Activated naive CD8-positive, alpha-beta T cell (primary cell): ENCODE measurements at regions not wholly inside any gene's neighbourhood (a gene's known extent, or its start where the extent isn't known, plus 50 kb on each side); places are given as distances from the start of the nearest gene placed in this dataset.

Experiments
- H3K27ac Mint-ChIP-seq: one replicate; pipeline ENCODE4 v1.8.0; 2021; ENCODE audit warnings: mixed read lengths
- H3K27me3 Mint-ChIP-seq: one replicate; pipeline ENCODE4 v1.8.0; 2021; ENCODE audit warnings: mixed read lengths
- H3K36me3 Mint-ChIP-seq: one replicate; pipeline ENCODE4 v1.8.0; 2021; ENCODE audit warnings: mixed read lengths
- H3K4me1 Mint-ChIP-seq: one replicate; pipeline ENCODE4 v1.8.0; 2021; ENCODE audit warnings: low read depth, mixed read lengths
- H3K4me3 Mint-ChIP-seq: one replicate; pipeline ENCODE4 v1.8.0; 2021; ENCODE audit warnings: mild to moderate bottlenecking, mixed read lengths
- H3K9me3 Mint-ChIP-seq: one replicate; pipeline ENCODE4 v1.8.0; 2021; ENCODE audit warnings: low read depth, mixed read lengths

DNA sequence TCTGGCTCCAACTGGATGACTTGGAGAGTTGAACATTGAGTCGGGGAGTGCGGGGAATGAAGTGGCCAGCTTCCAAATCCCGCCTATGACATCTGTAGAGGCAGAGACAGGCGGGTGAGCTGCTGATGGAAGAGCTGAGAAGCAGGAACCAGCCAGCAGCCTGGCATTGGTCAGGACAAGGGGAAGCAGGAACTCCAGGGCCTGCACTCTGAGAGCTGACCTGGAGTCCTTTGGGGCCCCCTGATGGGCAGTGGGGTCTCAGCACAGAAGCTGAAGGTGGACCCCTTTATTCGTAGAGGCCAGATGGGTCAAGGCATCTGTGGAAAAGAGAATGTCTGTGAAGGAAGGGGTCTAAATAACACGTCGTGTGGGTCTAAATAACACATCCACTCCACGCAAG, 57.0 kb downstream of the SEC61G start:
- Mint-ChIP-seq H3K9me3 (peaks cover 5% of the 10 kb centered on the region), H3K36me3 (no peaks in the 10 kb centered on the region), H3K4me3 (no peak overlapping the region), H3K4me1 (no peaks in the 10 kb centered on the region), H3K27ac (no peak overlapping the region), H3K27me3 (peaks cover 2% of the 10 kb centered on the region)

DNA sequence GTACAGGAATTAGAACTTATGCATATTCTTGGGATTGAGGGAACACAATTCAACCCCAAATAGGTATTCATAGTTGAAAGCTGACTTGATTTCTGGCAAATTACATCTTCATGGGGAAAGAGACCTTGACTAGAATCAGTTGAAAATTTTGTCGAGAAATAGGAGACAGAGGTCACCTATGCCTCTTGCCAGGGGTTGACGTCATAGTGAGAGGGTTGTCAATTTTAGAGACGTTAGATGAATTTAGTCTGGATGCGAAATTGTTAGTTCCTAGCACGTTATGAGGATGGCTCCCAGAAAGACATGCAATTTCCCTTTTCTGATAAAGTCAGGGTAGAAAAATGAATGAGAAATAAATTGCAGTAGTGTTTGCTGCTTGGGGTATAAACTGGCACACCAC, 59.3 kb downstream of the SEC61G start:
- H3K9me3 Mint-ChIP-seq = no peaks in the 10 kb centered on the region
- no peaks in the 10 kb centered on the region for H3K27me3 Mint-ChIP-seq
- no peaks in the 10 kb centered on the region for H3K4me1 Mint-ChIP-seq
- H3K4me3 Mint-ChIP-seq = no peak overlapping the region
- no peak overlapping the region for H3K27ac Mint-ChIP-seq
- no peaks in the 10 kb centered on the region for H3K36me3 Mint-ChIP-seq

DNA sequence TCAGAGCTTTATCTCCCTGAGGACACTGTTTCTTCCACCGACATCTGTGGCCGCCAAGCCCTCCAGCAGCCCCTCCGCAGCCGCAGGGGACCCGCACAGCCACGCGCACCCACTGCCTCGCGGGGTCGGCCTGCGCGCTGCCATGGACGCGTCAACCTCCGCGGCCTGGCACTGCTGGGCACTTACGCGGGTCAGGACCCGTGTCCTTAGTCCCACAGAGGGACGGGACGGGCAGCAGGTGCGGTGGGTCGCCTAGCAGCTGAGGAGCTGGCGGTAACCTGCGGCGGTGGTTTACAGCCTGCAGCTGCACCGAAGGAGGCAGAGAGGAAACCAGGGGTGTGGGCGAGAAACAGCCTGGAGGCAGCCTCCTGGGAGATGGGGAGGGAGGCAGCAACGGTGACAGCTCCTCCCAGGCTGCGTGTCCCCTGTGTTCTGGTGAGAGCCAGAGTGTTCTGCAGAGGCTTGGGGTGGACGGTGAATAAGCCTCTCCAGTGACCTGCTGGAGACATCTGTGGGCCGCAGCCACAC, 61.3 kb downstream of the SEC61G start:
- Mint-ChIP-seq H3K27ac (no peak overlapping the region), H3K4me1 (no peaks in the 10 kb centered on the region), H3K9me3 (no peaks in the 10 kb centered on the region), H3K4me3 (no peak overlapping the region), H3K27me3 (no peaks in the 10 kb centered on the region), H3K36me3 (no peaks in the 10 kb centered on the region)

DNA sequence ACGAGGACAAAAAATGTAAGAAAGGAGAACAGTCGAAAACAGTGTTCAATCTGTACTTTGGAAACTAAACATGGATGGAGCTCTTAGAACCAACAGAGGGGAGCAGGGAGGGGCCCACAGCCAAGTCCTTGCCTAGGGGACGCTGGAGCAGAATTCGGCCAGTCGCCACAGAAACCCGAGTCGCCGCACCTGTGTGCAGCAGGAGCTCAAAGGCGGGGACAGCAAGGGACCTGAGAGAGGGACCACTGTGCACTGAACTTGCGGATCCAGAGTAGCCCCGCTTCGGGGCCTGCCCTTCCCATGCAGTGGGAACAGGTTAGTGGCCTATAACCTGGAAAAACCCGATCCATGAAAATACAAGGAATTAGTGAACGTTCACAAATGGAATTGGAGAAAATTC, 68.1 kb downstream of the SEC61G start:
- Mint-ChIP-seq H3K4me3 (no peak overlapping the region), H3K27ac (no peak overlapping the region), H3K36me3 (no peaks in the 10 kb centered on the region), H3K4me1 (no peaks in the 10 kb centered on the region), H3K27me3 (no peaks in the 10 kb centered on the region), H3K9me3 (no peaks in the 10 kb centered on the region)

DNA sequence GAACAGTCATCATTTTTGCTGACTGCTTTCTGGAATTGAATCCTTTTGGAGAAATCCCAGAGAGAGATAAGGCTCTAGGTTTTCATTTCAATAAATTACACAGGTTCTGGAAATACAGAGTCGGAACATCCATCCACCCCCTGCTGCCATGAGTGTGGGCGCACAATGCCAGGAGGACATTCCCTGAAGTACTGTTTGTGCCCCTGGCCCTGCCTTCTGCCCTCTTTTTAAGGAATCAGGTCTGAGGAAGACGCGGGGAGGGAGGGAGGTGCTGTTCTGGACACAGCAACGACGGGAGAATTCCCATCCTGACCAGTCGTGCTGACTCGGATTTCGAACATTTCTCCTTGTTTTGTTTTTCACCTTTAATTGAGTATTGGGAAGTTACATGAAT, 69.0 kb downstream of the SEC61G start:
- Mint-ChIP-seq H3K36me3 (no peaks in the 10 kb centered on the region), H3K9me3 (no peaks in the 10 kb centered on the region), H3K4me1 (no peaks in the 10 kb centered on the region), H3K4me3 (no peak overlapping the region), H3K27me3 (no peaks in the 10 kb centered on the region), H3K27ac (no peak overlapping the region)

DNA sequence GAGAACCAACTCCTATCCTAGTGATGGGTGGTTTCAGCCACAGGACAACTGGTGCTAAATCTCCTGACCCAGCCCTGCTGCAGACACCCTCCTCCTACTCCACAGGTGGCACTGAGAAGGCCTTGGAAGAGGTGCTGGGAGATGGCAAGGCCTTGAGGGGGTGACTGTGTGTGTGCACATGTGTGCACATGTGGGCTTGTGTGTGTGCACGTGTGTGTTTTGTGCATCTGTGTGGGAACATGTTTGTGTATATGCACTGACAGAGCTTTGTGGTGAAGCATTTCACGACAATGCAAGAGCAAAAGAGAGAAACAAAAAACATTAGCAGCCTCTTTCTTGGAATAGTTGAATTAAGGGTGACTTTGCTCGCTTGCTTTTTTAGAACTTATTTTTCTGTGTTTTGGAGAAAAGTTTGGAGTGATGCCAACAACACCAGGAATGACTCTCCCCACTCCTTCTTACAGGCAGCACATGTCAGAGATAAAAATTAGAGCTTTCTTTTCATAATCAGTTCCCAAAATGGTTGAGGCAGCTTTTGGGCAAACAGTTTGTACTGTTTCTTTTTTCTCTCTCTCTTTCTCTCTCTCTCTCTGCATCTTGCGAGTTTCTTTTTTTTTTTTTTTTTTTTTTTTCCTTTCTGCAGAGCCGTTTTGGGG, 69.5 kb downstream of the SEC61G start:
- no peak overlapping the region for H3K4me3 Mint-ChIP-seq
- no peaks in the 10 kb centered on the region for H3K27me3 Mint-ChIP-seq
- peaks cover 4% of the 10 kb centered on the region for H3K9me3 Mint-ChIP-seq
- H3K4me1 Mint-ChIP-seq = no peaks in the 10 kb centered on the region
- no peaks in the 10 kb centered on the region for H3K36me3 Mint-ChIP-seq
- no peak overlapping the region for H3K27ac Mint-ChIP-seq

DNA sequence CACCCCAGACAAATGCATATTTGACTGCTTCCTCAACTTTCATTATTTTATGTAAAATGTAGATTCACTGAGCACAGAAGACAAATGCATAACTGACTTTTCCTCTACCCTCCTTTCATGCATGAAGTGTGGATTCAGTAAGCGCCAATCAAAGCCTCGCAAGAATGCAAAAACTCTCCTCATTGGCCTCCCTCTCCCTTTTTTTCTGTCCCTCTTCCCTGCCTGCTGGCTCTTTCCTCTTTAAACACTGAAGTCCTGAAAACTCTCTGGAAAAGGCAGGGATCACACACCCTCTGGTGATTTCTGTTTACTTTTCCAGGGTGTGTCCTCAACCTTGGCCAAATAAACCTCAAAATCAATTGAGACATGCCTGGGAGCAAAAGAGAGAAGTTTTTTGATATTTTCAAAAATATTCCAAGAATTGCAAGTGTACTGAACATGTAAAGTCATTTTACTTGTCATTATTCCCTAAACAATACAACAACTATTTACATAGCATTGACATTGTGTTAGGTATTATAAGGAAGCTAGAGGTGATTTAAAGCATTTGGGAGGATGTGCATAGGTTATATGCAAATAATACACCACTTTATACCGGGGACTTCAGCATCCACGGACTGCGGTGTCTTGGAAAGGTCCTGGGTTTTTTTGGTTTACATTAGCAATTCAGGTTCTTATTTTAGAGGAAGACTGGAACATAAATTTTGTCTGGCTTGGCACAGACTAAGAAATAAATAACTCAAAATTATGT, 71.4 kb downstream of the SEC61G start:
- Mint-ChIP-seq H3K9me3 (peaks cover 4% of the 10 kb centered on the region), H3K4me3 (no peak overlapping the region), H3K36me3 (no peaks in the 10 kb centered on the region), H3K4me1 (no peaks in the 10 kb centered on the region), H3K27me3 (no peaks in the 10 kb centered on the region), H3K27ac (no peak overlapping the region)

DNA sequence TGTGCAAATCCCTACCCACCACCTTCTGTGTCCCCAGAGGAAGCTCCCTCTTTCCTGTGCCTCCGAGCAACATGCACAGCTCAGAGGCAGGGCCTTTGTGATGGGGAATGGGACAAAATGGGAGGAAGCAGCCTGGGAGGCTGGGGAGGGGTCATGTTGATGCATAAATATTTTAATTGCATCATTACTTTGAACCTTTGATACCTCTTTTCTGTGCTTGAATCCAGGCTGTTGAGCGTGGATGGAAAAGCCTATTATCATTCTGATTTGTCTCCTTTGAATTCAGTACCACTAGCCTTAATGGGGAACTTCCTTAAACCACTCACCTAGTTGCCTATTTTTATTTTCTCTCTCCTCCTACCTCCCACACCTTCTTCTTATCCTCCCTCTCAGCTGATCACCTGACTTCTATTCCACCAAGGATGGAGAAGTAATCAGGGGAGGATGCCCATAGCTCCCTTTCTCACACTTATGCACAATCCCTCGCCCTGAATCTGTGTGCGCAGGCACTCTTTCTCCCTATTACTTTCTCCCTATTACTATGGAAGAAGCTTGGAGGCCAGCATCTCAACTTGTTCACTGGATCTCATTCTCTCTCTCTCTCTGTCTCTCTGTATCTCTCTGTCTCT, 78.5 kb downstream of the SEC61G start:
- Mint-ChIP-seq H3K4me3 (no peak overlapping the region), H3K27me3 (peaks cover 1% of the 10 kb centered on the region), H3K9me3 (peaks cover 10% of the 10 kb centered on the region), H3K4me1 (no peaks in the 10 kb centered on the region), H3K36me3 (no peaks in the 10 kb centered on the region), H3K27ac (no peak overlapping the region)

DNA sequence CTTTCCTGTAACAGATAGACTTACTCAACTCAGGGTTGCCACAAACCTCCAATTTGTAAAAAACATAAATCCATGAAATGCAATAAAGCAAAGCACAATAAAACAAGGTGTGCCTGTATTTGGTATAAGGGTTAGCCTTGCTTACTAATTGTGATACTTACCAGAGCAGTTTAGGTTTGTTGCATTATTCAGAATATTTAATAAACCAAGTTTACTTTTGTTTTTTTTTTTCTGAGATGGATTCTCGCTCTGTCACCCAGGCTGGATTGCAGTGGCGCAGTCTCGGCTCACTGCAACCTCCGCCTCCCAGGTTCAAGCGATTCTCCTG, 79.6 kb downstream of the SEC61G start:
- no peak overlapping the region for H3K4me3 Mint-ChIP-seq

DNA sequence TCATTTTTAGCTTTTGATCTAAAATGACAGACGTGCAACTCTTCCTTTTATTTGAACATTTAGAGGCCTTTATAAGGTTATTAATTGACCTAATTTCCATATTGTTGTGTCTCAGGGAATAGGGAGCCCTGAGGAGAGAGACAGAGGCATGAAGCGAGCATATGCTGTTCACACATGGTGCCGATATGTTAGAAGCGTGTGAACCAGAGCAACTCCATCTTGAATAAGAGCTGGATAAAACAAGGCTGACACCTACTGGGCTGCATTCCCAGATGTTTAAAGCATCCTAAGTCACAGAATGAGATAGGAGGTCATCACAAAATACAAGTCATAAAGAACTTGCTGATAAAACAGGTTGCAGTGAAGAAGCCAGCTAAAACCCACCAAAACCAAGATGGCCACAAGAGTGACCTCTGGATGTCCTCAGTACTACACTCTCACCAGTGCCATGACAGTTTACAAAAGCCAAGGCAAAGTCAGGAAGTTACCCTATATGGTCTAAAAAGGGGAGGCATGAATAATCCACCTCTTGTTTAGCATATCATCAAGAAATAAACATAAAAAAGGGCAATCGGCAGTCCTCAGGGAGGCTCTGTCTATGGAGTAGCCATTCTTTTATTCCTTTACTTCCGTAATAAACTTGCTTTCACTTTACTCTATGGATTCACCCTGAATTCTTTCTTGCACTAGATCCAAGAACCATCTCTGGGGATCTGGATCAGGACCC, 80.1 kb downstream of the SEC61G start:
- Mint-ChIP-seq H3K27me3 (peaks cover 1% of the 10 kb centered on the region), H3K4me3 (no peak overlapping the region), H3K27ac (no peak overlapping the region), H3K9me3 (peaks cover 6% of the 10 kb centered on the region), H3K4me1 (no peaks in the 10 kb centered on the region), H3K36me3 (no peaks in the 10 kb centered on the region)

More for the DNA sequence above, 79.6 kb downstream of the SEC61G start:
- no peak overlapping the region for H3K27ac Mint-ChIP-seq
- no peaks in the 10 kb centered on the region for H3K36me3 Mint-ChIP-seq
- no peaks in the 10 kb centered on the region for H3K4me1 Mint-ChIP-seq
- H3K9me3 Mint-ChIP-seq = peaks cover 6% of the 10 kb centered on the region
- H3K27me3 Mint-ChIP-seq = peaks cover 1% of the 10 kb centered on the region

DNA sequence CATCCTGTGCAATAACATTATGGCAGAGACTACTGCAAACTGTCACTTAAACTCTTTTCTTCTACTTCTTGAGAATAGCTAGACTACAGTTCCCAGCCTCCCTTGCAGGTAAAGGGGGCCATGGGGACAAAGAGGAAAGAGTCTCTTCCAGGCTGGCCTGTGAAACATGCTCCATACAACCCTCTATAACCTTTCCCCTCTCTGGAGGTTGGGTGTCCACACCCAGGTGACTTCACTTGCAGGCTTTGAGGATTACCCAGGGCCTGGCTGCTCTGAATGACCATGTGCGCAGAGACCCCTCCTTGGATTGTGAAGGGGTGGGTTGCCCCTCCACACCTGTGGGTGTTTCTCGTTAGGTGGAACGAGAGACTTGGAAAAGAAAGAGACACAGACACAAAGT, 84.1 kb downstream of the SEC61G start:
- peaks cover 6% of the 10 kb centered on the region for H3K9me3 Mint-ChIP-seq
- H3K4me1 Mint-ChIP-seq = no peaks in the 10 kb centered on the region
- H3K27me3 Mint-ChIP-seq = no peaks in the 10 kb centered on the region
- no peak overlapping the region for H3K4me3 Mint-ChIP-seq
- H3K27ac Mint-ChIP-seq = no peak overlapping the region
- H3K36me3 Mint-ChIP-seq = no peaks in the 10 kb centered on the region

DNA sequence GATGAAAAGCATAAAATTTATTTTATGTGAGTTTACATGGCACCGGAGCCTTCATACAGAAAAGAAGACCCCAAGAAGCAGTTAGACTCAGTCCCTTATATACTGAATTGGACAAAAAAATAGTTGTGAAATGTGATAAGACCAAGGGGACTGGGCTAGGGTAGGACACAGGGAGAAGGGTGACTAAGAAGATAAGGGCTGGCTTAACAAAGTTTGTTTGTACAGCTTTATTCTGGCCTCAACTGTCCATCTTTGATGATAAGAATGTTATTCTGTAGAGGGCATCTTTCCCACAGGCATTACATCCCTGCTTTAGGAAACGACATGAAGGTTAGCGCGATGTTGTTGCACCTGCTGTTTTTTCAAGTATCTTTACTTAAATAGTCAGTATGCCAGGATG, 86.5 kb downstream of the SEC61G start:
- Mint-ChIP-seq H3K27ac (no peak overlapping the region), H3K9me3 (peaks cover 6% of the 10 kb centered on the region), H3K4me1 (no peaks in the 10 kb centered on the region), H3K36me3 (no peaks in the 10 kb centered on the region), H3K4me3 (no peak overlapping the region), H3K27me3 (no peaks in the 10 kb centered on the region)

DNA sequence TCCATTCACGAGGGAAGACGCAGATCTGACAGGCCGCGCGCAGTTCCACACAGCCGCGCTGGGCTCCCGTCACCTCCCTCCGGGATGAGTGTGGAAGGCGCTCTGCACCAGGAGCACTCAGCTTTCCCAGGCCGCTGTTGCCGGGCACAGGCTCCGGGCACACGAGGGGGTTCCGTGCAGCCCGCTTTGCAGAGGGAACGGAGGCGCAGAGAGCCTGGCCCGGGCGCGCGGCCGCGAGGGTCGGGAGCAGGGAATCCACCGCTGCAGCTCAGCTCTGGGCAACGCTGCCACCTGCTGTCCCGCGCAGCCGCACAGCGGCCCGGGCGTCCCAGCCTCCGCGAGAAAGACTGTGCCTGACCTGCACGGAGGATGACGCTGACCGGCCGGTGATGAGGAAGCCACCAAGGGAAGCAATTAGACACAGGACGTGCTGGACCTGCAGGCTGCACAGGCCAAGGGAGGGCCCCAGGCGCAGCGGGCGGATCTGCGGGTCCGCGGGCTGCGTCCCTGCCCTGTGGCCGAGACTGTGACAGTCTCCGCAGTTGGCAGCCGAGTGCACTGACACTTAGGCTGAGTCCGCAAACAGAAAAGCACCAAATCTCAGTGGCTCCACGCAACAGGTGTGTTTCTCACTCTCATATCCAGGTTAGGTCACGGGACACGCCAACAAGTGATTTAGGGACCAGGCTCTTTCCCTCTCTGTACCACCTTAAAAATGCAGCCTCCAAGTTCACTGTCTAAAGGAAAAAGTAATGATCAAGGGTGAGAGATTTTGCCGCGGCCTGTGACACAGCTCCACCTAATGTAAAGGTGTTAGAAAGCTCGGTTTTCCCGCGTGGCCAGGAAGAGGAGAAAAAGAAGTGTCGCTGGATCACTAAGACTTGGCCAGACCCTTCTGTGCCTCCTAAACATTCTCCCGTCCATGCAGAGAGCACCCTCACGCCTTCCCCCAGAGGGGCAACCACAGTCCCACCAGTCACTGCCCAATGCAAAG, 94.5 kb downstream of the SEC61G start:
- peaks cover 15% of the 10 kb centered on the region for H3K27me3 Mint-ChIP-seq
- H3K36me3 Mint-ChIP-seq = no peaks in the 10 kb centered on the region
- H3K9me3 Mint-ChIP-seq = peaks cover 8% of the 10 kb centered on the region
- H3K27ac Mint-ChIP-seq = no peak overlapping the region
- H3K4me3 Mint-ChIP-seq = peak overlapping the region; percentile 57
- peaks cover 9% of the 10 kb centered on the region for H3K4me1 Mint-ChIP-seq

DNA sequence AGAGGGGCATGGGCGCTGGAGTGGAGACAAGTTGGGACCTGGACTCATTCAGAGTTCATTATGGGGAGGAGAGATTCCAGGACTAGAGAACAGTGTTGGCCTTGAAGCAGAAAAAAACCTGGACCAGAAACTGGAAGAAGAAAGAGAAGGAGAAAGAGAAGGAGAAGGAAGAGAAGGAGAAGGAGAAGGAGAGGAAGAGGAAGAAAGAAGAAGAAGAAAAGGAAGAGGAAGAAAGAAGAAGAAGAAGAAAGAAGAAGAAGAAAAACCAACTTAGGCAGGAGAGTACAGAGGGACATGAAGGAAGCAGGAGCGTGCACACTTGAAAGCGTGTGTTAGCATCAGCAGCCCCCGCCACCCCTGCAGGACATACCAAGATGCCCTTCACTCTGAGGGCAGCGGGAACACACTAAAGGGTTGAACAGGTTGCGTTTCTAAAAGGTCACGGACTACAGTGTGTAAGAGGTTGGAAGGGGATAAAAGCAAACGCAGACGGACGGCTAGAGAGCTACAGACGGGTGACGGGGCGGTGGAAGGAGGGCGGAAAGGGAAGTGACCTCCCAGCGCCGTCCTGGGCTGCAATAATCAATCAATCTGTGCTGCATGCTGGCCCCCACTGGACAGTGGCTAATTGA, 95.3 kb downstream of the SEC61G start:
- Mint-ChIP-seq H3K9me3 (peaks cover 8% of the 10 kb centered on the region), H3K27me3 (peaks cover 16% of the 10 kb centered on the region), H3K36me3 (no peaks in the 10 kb centered on the region), H3K27ac (no peak overlapping the region), H3K4me3 (peak overlapping the region; percentile 57), H3K4me1 (peaks cover 9% of the 10 kb centered on the region)
